GM06990 (cell line): ENCODE measurements at regions not wholly inside any gene's neighbourhood (a gene's known extent, or its start where the extent isn't known, plus 50 kb on each side); places are given as distances from the start of the nearest gene placed in this dataset.
A peak's percentile ranks its signal among the peaks of the same experiment; 100 is the strongest.

Experiments used
- DNase-seq: peaks from one replicate; pipeline ENCODE4 v3.0.0-alpha.2; 2011; ENCODE audit not compliant: insufficient read length; ENCODE audit errors: extremely low read depth
- H3K27me3 ChIP-seq: replicated peaks from 2 replicates; pipeline ENCODE4 v1.6.0; 2011; ENCODE audit warnings: low read length; ENCODE audit not compliant: control insufficient read depth, insufficient read depth
- H3K36me3 ChIP-seq: 2 replicates; pipeline ENCODE4 v1.5.1; 2011; ENCODE audit warnings: low read length; ENCODE audit not compliant: control insufficient read depth, insufficient read depth
- H3K4me3 ChIP-seq: replicated peaks from 2 replicates; pipeline ENCODE4 v1.5.1; 2011; ENCODE audit warnings: low read depth, mild to moderate bottlenecking, control low read depth, low read length
- CTCF ChIP-seq: IDR thresholded peaks from 2 replicates; pipeline ENCODE4 v1.5.1; 2011; ENCODE audit warnings: low read length, control low read depth, mild to moderate bottlenecking, inconsistent platforms; ENCODE audit not compliant: insufficient read depth, poor library complexity, severe bottlenecking

DNA sequence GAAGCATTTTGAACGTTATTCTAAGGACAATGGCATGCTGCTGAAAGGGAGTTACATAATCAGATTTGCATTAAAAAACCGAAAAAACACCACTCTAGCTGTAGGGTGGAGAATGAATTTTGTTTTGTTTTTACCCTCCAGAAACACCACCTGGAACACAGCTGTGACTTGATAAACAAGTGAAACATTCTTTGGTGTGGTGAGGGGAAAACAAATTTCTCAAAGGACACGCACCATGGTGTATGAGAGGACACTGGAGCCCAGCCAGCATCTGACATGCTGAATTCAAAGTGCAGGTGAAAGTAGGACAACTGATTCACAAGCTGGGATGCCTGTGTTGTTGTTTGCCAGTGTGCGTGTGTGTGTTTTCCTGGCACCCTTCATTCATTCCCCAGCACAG, 554.5 kb upstream of the TBL1XR1 start:
- TF ChIP-seq CTCF = no peak

GRCh38 chr3:177752831-177753230, 555.5 kb upstream of the TBL1XR1 start:
- Histone ChIP-seq H3K36me3 (no peaks in the 10 kb centered on the region), H3K4me3 (no peak overlapping the region)
- no peak for DNase-seq

More for the DNA sequence above, 554.5 kb upstream of the TBL1XR1 start:
- peak; percentile 16 for DNase-seq
- Histone ChIP-seq H3K36me3 (no peaks in the 10 kb centered on the region), H3K4me3 (no peak overlapping the region), H3K27me3 (no peaks in the 10 kb centered on the region)

DNA sequence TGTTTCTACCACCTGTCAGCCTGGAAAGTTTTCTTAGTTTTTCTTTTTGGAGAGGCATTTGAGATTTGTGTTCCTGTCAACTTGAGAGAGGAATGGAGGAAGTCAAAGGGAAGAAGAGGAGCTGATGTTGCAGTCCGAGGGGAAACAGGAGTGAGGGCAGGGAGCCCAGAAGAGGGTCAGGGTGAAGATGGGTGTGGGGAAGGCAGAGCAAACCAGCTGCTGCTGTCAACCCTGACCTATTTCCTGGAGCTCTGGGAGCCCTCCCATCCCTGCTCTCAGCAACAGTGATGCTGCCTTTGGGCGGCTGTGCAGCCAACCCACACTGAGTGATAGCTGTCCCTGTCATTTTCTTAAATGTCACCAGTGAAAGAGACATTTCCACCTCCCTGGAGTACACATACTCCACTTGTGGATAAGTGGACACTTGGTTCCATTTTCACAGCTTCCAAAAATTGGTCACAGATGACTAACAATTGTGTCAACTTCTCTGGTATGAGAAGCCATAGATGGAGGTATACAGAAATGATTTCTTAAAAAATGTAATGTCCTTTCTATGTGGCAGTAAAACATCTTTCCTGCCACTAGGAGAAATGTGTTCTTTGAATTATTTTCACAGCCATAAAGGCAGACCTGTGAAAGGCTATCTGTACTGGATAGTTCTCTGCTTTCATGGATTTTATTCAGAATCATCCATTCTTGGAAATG, 556.3 kb upstream of the TBL1XR1 start:
- Histone ChIP-seq H3K27me3 (no peaks in the 10 kb centered on the region; the same call in 1 of the 2 replicates), H3K36me3 (no peaks in the 10 kb centered on the region), H3K4me3 (no peak overlapping the region)
- DNase-seq = no peak
- no peak for TF ChIP-seq CTCF

More at GRCh38 chr3:177752831-177753230, 555.5 kb upstream of the TBL1XR1 start:
- TF ChIP-seq CTCF = no peak
- H3K27me3 ChIP-seq = no peaks in the 10 kb centered on the region; the same call in 1 of the 2 replicates

DNA sequence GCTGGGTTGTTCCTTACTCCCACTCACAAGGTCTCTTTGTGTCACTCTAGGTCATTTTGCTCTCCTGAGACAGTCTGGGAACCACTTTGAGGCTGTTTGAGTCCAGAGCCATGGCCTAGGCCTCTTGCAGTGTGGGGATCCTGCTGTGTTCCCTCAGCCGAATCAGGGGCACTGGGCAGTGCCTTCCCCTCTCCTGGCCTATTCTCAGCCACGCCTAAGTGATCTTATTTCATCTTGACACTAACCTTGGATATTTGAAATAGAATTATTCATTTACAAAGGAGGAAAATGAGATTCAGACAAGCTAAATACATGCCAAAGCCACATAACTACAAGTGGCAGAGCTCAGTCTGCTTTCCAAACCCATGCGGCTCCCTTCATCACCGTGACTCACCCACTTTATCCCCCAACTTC, 557.2 kb upstream of the TBL1XR1 start:
- Histone ChIP-seq H3K27me3 (no peaks in the 10 kb centered on the region; the same call in 1 of the 2 replicates), H3K36me3 (no peaks in the 10 kb centered on the region), H3K4me3 (no peak overlapping the region)
- no peak for DNase-seq
- no peak for TF ChIP-seq CTCF

DNA sequence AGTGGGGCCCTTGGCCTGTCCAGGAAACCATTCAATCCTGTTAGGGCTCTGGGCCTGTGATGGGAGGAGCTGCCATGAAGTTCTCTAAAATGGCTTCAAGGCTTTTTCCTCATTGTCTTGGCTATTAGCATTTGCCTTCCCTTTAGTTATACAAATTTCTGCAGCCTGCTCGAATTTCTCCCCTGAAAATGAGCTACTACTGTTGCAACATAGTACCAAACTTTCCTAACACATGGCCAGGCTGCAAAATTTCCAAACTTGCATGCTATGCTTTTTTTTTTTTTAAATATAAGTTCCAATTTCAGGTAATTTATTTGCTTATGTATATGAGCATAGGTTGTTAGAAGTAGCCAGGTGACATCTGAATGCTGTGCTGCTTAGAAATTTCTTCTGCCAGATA, 560.8 kb upstream of the TBL1XR1 start:
- Histone ChIP-seq H3K4me3 (no peak overlapping the region), H3K36me3 (no peaks in the 10 kb centered on the region), H3K27me3 (no peaks in the 10 kb centered on the region; the same call in 1 of the 2 replicates)
- DNase-seq = no peak
- no peak for TF ChIP-seq CTCF
